ENCODE measurements at regions not wholly inside any gene's neighbourhood (a gene's known extent, or its start where the extent isn't known, plus 50 kb on each side); places are given as distances from the start of the nearest gene placed in this dataset.

DNA sequence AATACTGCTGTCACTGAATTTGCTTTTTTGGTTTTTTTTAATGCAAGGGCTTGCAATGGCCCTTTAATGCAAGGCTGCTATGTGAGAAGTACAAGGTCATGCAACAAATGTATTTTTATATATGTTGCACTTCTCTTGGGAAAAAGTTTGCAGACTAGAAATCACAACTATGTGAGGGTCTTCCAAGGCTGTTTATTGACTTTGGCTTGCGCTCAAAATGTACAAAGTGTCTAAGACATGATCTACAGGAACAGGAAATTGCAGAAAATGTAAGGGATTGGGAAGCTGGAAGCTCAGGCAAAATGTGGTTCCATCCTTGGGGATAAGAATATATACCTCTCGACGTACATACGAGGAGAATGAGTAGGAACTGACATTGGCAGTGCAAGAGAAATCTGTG lies 92.2 kb upstream of the F13A1 start:
- TF ChIP-seq, protein P1, sequence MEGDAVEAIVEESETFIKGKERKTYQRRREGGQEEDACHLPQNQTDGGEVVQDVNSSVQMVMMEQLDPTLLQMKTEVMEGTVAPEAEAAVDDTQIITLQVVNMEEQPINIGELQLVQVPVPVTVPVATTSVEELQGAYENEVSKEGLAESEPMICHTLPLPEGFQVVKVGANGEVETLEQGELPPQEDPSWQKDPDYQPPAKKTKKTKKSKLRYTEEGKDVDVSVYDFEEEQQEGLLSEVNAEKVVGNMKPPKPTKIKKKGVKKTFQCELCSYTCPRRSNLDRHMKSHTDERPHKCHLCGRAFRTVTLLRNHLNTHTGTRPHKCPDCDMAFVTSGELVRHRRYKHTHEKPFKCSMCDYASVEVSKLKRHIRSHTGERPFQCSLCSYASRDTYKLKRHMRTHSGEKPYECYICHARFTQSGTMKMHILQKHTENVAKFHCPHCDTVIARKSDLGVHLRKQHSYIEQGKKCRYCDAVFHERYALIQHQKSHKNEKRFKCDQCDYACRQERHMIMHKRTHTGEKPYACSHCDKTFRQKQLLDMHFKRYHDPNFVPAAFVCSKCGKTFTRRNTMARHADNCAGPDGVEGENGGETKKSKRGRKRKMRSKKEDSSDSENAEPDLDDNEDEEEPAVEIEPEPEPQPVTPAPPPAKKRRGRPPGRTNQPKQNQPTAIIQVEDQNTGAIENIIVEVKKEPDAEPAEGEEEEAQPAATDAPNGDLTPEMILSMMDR (IDR thresholded peaks at IDR 0.05) = no peak
- TF ChIP-seq POLR2A (IDR thresholded peaks at IDR 0.05) (no peak), EP300 (IDR thresholded peaks at IDR 0.05) (no peak)
